Activated CD4-positive, alpha-beta T cell treated with anti-CD3 and anti-CD28 coated beads for 36 hours (primary cell): ENCODE measurements at regions not wholly inside any gene's neighbourhood (a gene's known extent, or its start where the extent isn't known, plus 50 kb on each side); places are given as distances from the start of the nearest gene placed in this dataset.

Experiments used
- ATAC-seq: fragments of 200-7000 bp; cut with Tn5 transposase; one replicate; pipeline ENCODE4 v1.10.0; 2021; ENCODE audit warnings: mild to moderate bottlenecking, moderate library complexity
- CTCF ChIA-PET: fragments of 350-600 bp; sonication (Branson Sonifier 250); formaldehyde crosslinking; loops from one replicate; lab custom pipeline; 2021; ENCODE audit warnings: antibody characterized with exemption; lab: Charles Lee
- POLR2A ChIA-PET: fragments of 350-600 bp; sonication (Branson Sonifier 250); formaldehyde crosslinking; loops from one replicate; lab custom pipeline; 2021; ENCODE audit warnings: antibody characterized with exemption, inconsistent platforms; lab: Charles Lee
- DNase-seq: peaks from one replicate; pipeline ENCODE4 v3.0.0-alpha.2; 2020
- H3K27ac Mint-ChIP-seq: one replicate; pipeline ENCODE4 v1.8.0; 2021; ENCODE audit warnings: mixed read lengths
- H3K27me3 Mint-ChIP-seq: one replicate; pipeline ENCODE4 v1.8.0; 2021; ENCODE audit warnings: mixed read lengths
- H3K36me3 Mint-ChIP-seq: one replicate; pipeline ENCODE4 v1.8.0; 2021; ENCODE audit warnings: low read depth, mixed read lengths
- H3K4me1 Mint-ChIP-seq: one replicate; pipeline ENCODE4 v1.8.0; 2021; ENCODE audit warnings: mixed read lengths
- H3K4me3 Mint-ChIP-seq: one replicate; pipeline ENCODE4 v1.8.0; 2021; ENCODE audit warnings: mild to moderate bottlenecking, moderate library complexity, mixed read lengths
- H3K9me3 Mint-ChIP-seq: one replicate; pipeline ENCODE4 v1.8.0; 2021; ENCODE audit warnings: low read depth, mixed read lengths
- intact Hi-C, 2 experiments: fragments of 100-400 bp; cut with DNase I in 1 of 2; cut with micrococcal nuclease in 1 of 2; formaldehyde crosslinking; loops; one replicate each; pipeline versions ENCODE4 v1.14.2 to v1.15.1; 2022 to 2024; cut with DNase I, micrococcal nuclease

- Mint-ChIP-seq H3K27ac (no peak overlapping the region), H3K4me1 (peaks cover 85% of the 10 kb centered on the region), H3K4me3 (no peak overlapping the region), H3K36me3 (peaks cover 1% of the 10 kb centered on the region), H3K27me3 (no peaks in the 10 kb centered on the region), H3K9me3 (peaks cover 2% of the 10 kb centered on the region)
- intact Hi-C loops: no loop called here
- ChIA-PET POLR2A (no interaction called here), CTCF (interaction anchor here (1.2 to 1.4 kb wide), 2 partner anchors 13 to 63 kb away, joined by 5 to 6 read pairs; no protein-coding TSS in a partner anchor)
- ATAC-seq (no peak), DNase-seq (no peak)
Measured at GRCh38 chr6:111978532-111979149, 75.3 kb upstream of the CCN6 start.

- intact Hi-C loops: no loop called here
- Mint-ChIP-seq H3K9me3 (peaks cover 7% of the 10 kb centered on the region), H3K27me3 (no peaks in the 10 kb centered on the region), H3K4me1 (peaks cover 85% of the 10 kb centered on the region), H3K4me3 (no peak overlapping the region), H3K27ac (peak overlapping the region; percentile 70), H3K36me3 (peaks cover 1% of the 10 kb centered on the region)
- POLR2A ChIA-PET: no interaction called here
- CTCF ChIA-PET: interaction anchor here (0.7 to 1.2 kb wide), 2 partner anchors 14 to 62 kb away, joined by 3 to 5 read pairs; no protein-coding TSS in a partner anchor
- no peak for DNase-seq
- peak; percentile 33 for ATAC-seq
Measured at GRCh38 chr6:111979633-111980032, 74.3 kb upstream of the CCN6 start.

- Mint-ChIP-seq H3K4me3 (no peak overlapping the region), H3K4me1 (peaks cover 84% of the 10 kb centered on the region)
- CTCF ChIA-PET: interaction anchor here (1.8 kb wide), 1 partner anchor 62 kb away, joined by 5 read pairs; no protein-coding TSS in a partner anchor
Measured at GRCh38 chr6:111980143-111980542, 73.8 kb upstream of the CCN6 start.

GRCh38 chr6:111980971-111981840 is 72.7 kb upstream of the CCN6 start:
- CTCF ChIA-PET: interaction anchor here (0.6 to 1.8 kb wide), 5 partner anchors 11 to 271 kb away, joined by 3 to 5 read pairs (median 3); no protein-coding TSS in a partner anchor
- intact Hi-C loops: no loop called here
- H3K27ac Mint-ChIP-seq: peak overlapping the region; percentile 33

More at GRCh38 chr6:111980143-111980542, 73.8 kb upstream of the CCN6 start:
- intact Hi-C loops: no loop called here
- H3K27ac Mint-ChIP-seq: no peak overlapping the region
- ATAC-seq: no peak
- peaks cover 7% of the 10 kb centered on the region for H3K9me3 Mint-ChIP-seq
- peaks cover 3% of the 10 kb centered on the region for H3K36me3 Mint-ChIP-seq
- DNase-seq: no peak
- POLR2A ChIA-PET: no interaction called here
- H3K27me3 Mint-ChIP-seq: no peaks in the 10 kb centered on the region

GRCh38 chr6:111982681-111983080 is 71.2 kb upstream of the CCN6 start:
- ATAC-seq (no peak), DNase-seq (no peak)
- peaks cover 5% of the 10 kb centered on the region for H3K36me3 Mint-ChIP-seq
- peaks cover 7% of the 10 kb centered on the region for H3K9me3 Mint-ChIP-seq
- peaks cover 79% of the 10 kb centered on the region for H3K4me1 Mint-ChIP-seq
- no peak overlapping the region for H3K4me3 Mint-ChIP-seq
- CTCF ChIA-PET: interaction anchor here (1.0 kb wide), 1 partner anchor 115 kb away, joined by 3 read pairs; no protein-coding TSS in a partner anchor
- no peak overlapping the region for H3K27ac Mint-ChIP-seq
- intact Hi-C loops: no loop called here
- POLR2A ChIA-PET: interaction anchor here (0.6 kb wide), 3 partner anchors 10 to 187 kb away, joined by 3 to 4 read pairs (median 4); no protein-coding TSS in a partner anchor
- no peaks in the 10 kb centered on the region for H3K27me3 Mint-ChIP-seq

More at GRCh38 chr6:111980971-111981840, 72.7 kb upstream of the CCN6 start:
- Mint-ChIP-seq H3K9me3 (peaks cover 7% of the 10 kb centered on the region), H3K4me3 (no peak overlapping the region), H3K27me3 (no peaks in the 10 kb centered on the region), H3K4me1 (peaks cover 84% of the 10 kb centered on the region), H3K36me3 (peaks cover 5% of the 10 kb centered on the region)
- POLR2A ChIA-PET: no interaction called here
- ATAC-seq (no peak), DNase-seq (no peak)

DNA sequence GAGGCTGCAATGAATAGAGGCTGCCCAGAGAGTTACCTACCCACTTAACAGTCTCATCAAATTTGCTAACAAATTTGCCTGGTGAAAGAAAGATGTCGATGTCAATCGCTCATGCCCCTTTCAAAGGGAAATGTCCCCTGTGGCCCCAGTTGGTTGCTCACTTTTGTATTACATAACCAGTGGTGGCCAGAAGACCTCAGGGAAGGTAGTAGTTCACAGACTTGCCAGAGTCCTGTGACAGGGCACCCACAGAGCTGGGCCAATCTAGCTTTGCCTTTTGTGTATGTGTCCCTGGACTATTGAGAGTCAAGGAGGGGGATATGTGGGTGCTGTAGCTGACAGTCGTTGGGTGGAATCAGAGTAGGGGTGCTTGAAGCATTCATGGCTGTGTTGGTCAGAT is 70.7 kb upstream of the CCN6 start:
- H3K4me1 Mint-ChIP-seq: peaks cover 83% of the 10 kb centered on the region
- ATAC-seq (no peak), DNase-seq (no peak)
- ChIA-PET POLR2A (interaction anchor here (1.1 kb wide), 1 partner anchor 9 kb away, joined by 3 read pairs; no protein-coding TSS in a partner anchor), CTCF (interaction anchor here (1.0 kb wide), 1 partner anchor 115 kb away, joined by 3 read pairs; no protein-coding TSS in a partner anchor)
- peaks cover 8% of the 10 kb centered on the region for H3K36me3 Mint-ChIP-seq
- H3K27ac Mint-ChIP-seq: peak overlapping the region; percentile 92
- intact Hi-C loops: no loop called here
- H3K4me3 Mint-ChIP-seq: no peak overlapping the region
- peaks cover 8% of the 10 kb centered on the region for H3K9me3 Mint-ChIP-seq
- H3K27me3 Mint-ChIP-seq: no peaks in the 10 kb centered on the region

GRCh38 chr6:111984081-111984480 is 69.8 kb upstream of the CCN6 start:
- H3K4me3 Mint-ChIP-seq: no peak overlapping the region
- ChIA-PET POLR2A (interaction anchor here (0.6 to 1.1 kb wide), 3 partner anchors 10 to 758 kb away, joined by 3 read pairs; no protein-coding TSS in a partner anchor), CTCF (interaction anchor here (0.7 to 2.0 kb wide), 4 partner anchors 10 to 110 kb away, joined by 3 to 17 read pairs (median 6); partner anchors contain the start of gene FYN)
- H3K27me3 Mint-ChIP-seq: no peaks in the 10 kb centered on the region
- peak overlapping the region; percentile 92 for H3K27ac Mint-ChIP-seq
- DNase-seq (no peak), ATAC-seq (no peak)
- H3K9me3 Mint-ChIP-seq: peaks cover 12% of the 10 kb centered on the region
- intact Hi-C loops: no loop called here
- peaks cover 16% of the 10 kb centered on the region for H3K36me3 Mint-ChIP-seq
- peaks cover 83% of the 10 kb centered on the region for H3K4me1 Mint-ChIP-seq

DNA sequence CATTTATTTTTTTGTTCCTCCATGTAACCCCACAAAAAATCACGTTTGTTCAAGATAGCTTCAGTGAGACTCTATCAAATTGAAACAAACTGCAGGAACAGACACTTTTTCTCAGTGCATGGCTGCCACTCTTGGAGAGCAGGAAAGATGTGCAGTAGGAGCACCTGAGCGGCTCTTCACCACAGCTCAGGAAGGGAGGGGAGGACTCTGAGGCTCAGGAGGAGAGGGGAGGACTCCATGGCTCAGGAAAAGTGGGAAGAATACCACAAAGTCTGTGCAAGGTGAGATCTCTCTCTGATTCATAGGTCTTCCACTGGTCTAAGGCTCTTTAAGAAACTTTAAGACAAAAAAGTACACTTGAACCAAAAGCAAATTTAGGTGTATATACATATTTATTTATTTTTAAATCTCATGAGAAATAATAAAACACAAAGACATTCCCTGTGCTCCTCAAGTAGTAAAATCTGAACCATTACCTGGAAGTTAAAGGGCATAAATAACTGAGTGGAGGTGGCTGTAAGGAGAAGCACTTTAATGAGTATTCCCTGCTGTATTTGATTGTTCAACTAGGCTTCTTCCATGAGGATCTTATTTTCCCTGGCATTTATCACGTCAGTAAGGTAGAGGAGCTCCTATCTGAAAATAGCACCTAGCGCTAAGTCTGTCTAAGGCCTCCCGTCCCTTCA is 69.2 kb upstream of the CCN6 start:
- H3K27ac Mint-ChIP-seq: peak overlapping the region; percentile 94
- no peak overlapping the region for H3K4me3 Mint-ChIP-seq
- no peak for DNase-seq
- no peaks in the 10 kb centered on the region for H3K27me3 Mint-ChIP-seq
- ChIA-PET POLR2A (interaction anchor here (0.6 to 1.2 kb wide), 6 partner anchors 9 to 758 kb away, joined by 3 to 6 read pairs (median 3); partner anchors contain the start of gene FYN), CTCF (interaction anchor here (0.7 to 2.0 kb wide), 9 partner anchors 11 to 268 kb away, joined by 3 to 17 read pairs (median 4); partner anchors contain the start of gene FYN)
- ATAC-seq: no peak
- intact Hi-C loops: loop anchor here in 1 of 2 experiments (1.0 kb wide), 1 partner anchor 11 kb away; no protein-coding TSS in a partner anchor
- peaks cover 83% of the 10 kb centered on the region for H3K4me1 Mint-ChIP-seq
- peaks cover 16% of the 10 kb centered on the region for H3K36me3 Mint-ChIP-seq
- peaks cover 12% of the 10 kb centered on the region for H3K9me3 Mint-ChIP-seq

- H3K4me3 Mint-ChIP-seq: no peak overlapping the region
- peak overlapping the region; percentile 94 for H3K27ac Mint-ChIP-seq
- intact Hi-C loops: loop anchor here in 1 of 2 experiments (1.0 kb wide), 1 partner anchor 12 kb away; no protein-coding TSS in a partner anchor
Measured at GRCh38 chr6:111985202-111985731, 68.6 kb upstream of the CCN6 start.

GRCh38 chr6:111986651-111987050 is 67.3 kb upstream of the CCN6 start:
- Mint-ChIP-seq H3K4me1 (peaks cover 87% of the 10 kb centered on the region), H3K27ac (peak overlapping the region; percentile 40), H3K36me3 (peaks cover 15% of the 10 kb centered on the region), H3K4me3 (no peak overlapping the region), H3K27me3 (no peaks in the 10 kb centered on the region), H3K9me3 (peaks cover 12% of the 10 kb centered on the region)
- POLR2A ChIA-PET: interaction anchor here (0.9 kb wide), 1 partner anchor 30 kb away, joined by 3 read pairs; no protein-coding TSS in a partner anchor
- ATAC-seq (no peak), DNase-seq (no peak)
- intact Hi-C loops: no loop called here
- CTCF ChIA-PET: interaction anchor here (1.2 to 2.0 kb wide), 3 partner anchors 10 to 42 kb away, joined by 4 to 7 read pairs (median 5); no protein-coding TSS in a partner anchor

More at GRCh38 chr6:111985202-111985731, 68.6 kb upstream of the CCN6 start:
- Mint-ChIP-seq H3K4me1 (peaks cover 83% of the 10 kb centered on the region), H3K27me3 (no peaks in the 10 kb centered on the region), H3K36me3 (peaks cover 15% of the 10 kb centered on the region), H3K9me3 (peaks cover 12% of the 10 kb centered on the region)
- peak; percentile 63 for DNase-seq
- ChIA-PET CTCF (interaction anchor here (0.5 to 2.0 kb wide), 9 partner anchors 11 to 268 kb away, joined by 3 to 17 read pairs (median 4); partner anchors contain the start of gene FYN), POLR2A (interaction anchor here (0.6 to 1.2 kb wide), 5 partner anchors 10 to 500 kb away, joined by 3 to 6 read pairs (median 3); partner anchors contain the start of gene FYN)
- ATAC-seq: peak; percentile 87
